HG02852 (cell line): ENCODE measurements at regions not wholly inside any gene's neighbourhood (a gene's known extent, or its start where the extent isn't known, plus 50 kb on each side); places are given as distances from the start of the nearest gene placed in this dataset.

Source experiments
- ATAC-seq: cut with Tn5 transposase; IDR thresholded peaks from one replicate; pipeline ENCODE4 v1.9.1; 2021; ENCODE audit warnings: mild to moderate bottlenecking, moderate library complexity; ENCODE audit not compliant: unreplicated experiment

- ATAC-seq = no peak
These were observed 278.5 kb downstream of the FBXO15 start for GRCh38 chr18:73869182-73869581.

GRCh38 chr18:73861771-73862170, 285.9 kb downstream of the FBXO15 start:
- no peak for ATAC-seq

GRCh38 chr18:73859837-73860397, 287.7 kb downstream of the FBXO15 start:
- ATAC-seq = no peak

GRCh38 chr18:73852789-73853549, 294.7 kb downstream of the FBXO15 start:
- ATAC-seq = no peak

GRCh38 chr18:73850782-73851181, 296.9 kb downstream of the FBXO15 start:
- ATAC-seq = no peak

- ATAC-seq = no peak
These were observed 299.0 kb downstream of the FBXO15 start for GRCh38 chr18:73848656-73849055.

GRCh38 chr18:73843455-73843854, 304.2 kb downstream of the FBXO15 start:
- no peak for ATAC-seq

GRCh38 chr18:73842795-73843394, 304.7 kb downstream of the FBXO15 start:
- peak; percentile 84 for ATAC-seq

- ATAC-seq = no peak
These were observed 306.0 kb downstream of the FBXO15 start for GRCh38 chr18:73841661-73842060.

GRCh38 chr18:73840319-73840945, 307.2 kb downstream of the FBXO15 start:
- ATAC-seq = no peak

- ATAC-seq = no peak
These were observed 308.2 kb downstream of the FBXO15 start for GRCh38 chr18:73839441-73839840.

GRCh38 chr18:73838107-73838506, 309.5 kb downstream of the FBXO15 start:
- ATAC-seq = no peak

GRCh38 chr18:73835656-73836364, 311.8 kb downstream of the FBXO15 start:
- no peak for ATAC-seq

GRCh38 chr18:73835039-73835438, 312.6 kb downstream of the FBXO15 start:
- no peak for ATAC-seq

GRCh38 chr18:73831688-73832087, 315.9 kb downstream of the FBXO15 start:
- no peak for ATAC-seq

GRCh38 chr18:73829146-73829545, 318.5 kb downstream of the FBXO15 start:
- no peak for ATAC-seq

GRCh38 chr18:73827801-73828200, 319.8 kb downstream of the FBXO15 start:
- no peak for ATAC-seq

GRCh38 chr18:73826098-73826497, 321.5 kb downstream of the FBXO15 start:
- no peak for ATAC-seq

GRCh38 chr18:73824671-73825070, 323.0 kb downstream of the FBXO15 start:
- ATAC-seq = no peak

- ATAC-seq = no peak
These were observed 335.2 kb downstream of the FBXO15 start for GRCh38 chr18:73812423-73812822.

GRCh38 chr18:73807551-73808192, 340.0 kb downstream of the FBXO15 start:
- ATAC-seq = no peak
